Mesenchymal stem cell (in vitro differentiated cells and primary cell): ENCODE measurements at regions not wholly inside any gene's neighbourhood (a gene's known extent, or its start where the extent isn't known, plus 50 kb on each side); places are given as distances from the start of the nearest gene placed in this dataset.

Experiments
- DNase-seq: peaks from one replicate; pipeline ENCODE4 v3.0.0-alpha.2; 2013
- H2AFZ ChIP-seq: one replicate; pipeline ENCODE4 v1.6.1; 2013; ENCODE audit warnings: low read depth, mild to moderate bottlenecking, control low read depth, inconsistent platforms, low read length, moderate library complexity
- H2AK5ac ChIP-seq: 2 replicates; pipeline ENCODE4 v1.6.1; 2013; ENCODE audit warnings: low read length, moderate library complexity, mild to moderate bottlenecking, inconsistent platforms; ENCODE audit not compliant: severe bottlenecking
- H2BK120ac ChIP-seq: one replicate; pipeline ENCODE4 v1.6.1; 2013; ENCODE audit warnings: low read depth, mild to moderate bottlenecking, inconsistent platforms, low read length, moderate library complexity
- H2BK12ac ChIP-seq, 2 experiments: one replicate each; pipeline ENCODE4 v1.6.1; 2013; ENCODE audit warnings: inconsistent platforms in 2 of 2, low read length in 2 of 2, mild to moderate bottlenecking in 2 of 2, moderate library complexity in 2 of 2, control low read depth in 1 of 2
- H2BK15ac ChIP-seq: one replicate; pipeline ENCODE4 v1.6.1; 2013; ENCODE audit warnings: mild to moderate bottlenecking, low read depth, inconsistent platforms; ENCODE audit not compliant: poor library complexity, severe bottlenecking
- H2BK5ac ChIP-seq: 2 replicates; pipeline ENCODE4 v1.6.1; 2013; ENCODE audit warnings: low read depth, mild to moderate bottlenecking, low read length, control low read depth, inconsistent platforms; ENCODE audit not compliant: poor library complexity, severe bottlenecking
- H3K14ac ChIP-seq, 2 experiments: one replicate each; pipeline ENCODE4 v1.6.1; 2013; ENCODE audit warnings: inconsistent platforms in 2 of 2, low read length in 2 of 2, control low read depth in 1 of 2, mild to moderate bottlenecking in 1 of 2, moderate library complexity in 1 of 2
- H3K18ac ChIP-seq, 2 experiments: one replicate each; pipeline ENCODE4 v1.6.1; 2013; ENCODE audit warnings: inconsistent platforms in 2 of 2, low read length in 2 of 2, control low read depth in 1 of 2, low read depth in 1 of 2, mild to moderate bottlenecking in 1 of 2
- H3K23ac ChIP-seq, 2 experiments: one replicate each; pipeline ENCODE4 v1.6.1; 2013; ENCODE audit warnings: inconsistent platforms in 2 of 2, low read length in 2 of 2, mild to moderate bottlenecking in 2 of 2, moderate library complexity in 2 of 2, control low read depth in 1 of 2
- H3K27ac ChIP-seq: 2 replicates; pipeline ENCODE4 v1.5.1; 2013; ENCODE audit warnings: mild to moderate bottlenecking, moderate library complexity, low read length, control low read depth, inconsistent platforms; ENCODE audit not compliant: poor library complexity, severe bottlenecking
- H3K27me3 ChIP-seq, 2 experiments: 2 replicates each; pipeline versions ENCODE4 v1.6.1 to v1.7.0; 2013; ENCODE audit warnings: low read length in 2 of 2, mild to moderate bottlenecking in 2 of 2, moderate library complexity in 2 of 2, control low read depth in 1 of 2, inconsistent platforms in 1 of 2; ENCODE audit not compliant: control insufficient read depth in 1 of 2, insufficient read depth in 1 of 2
- H3K36me3 ChIP-seq, 2 experiments: 2 replicates each; pipeline versions ENCODE4 v1.6.1 to v1.7.0; 2013; ENCODE audit warnings: low read length in 2 of 2, control low read depth in 1 of 2, inconsistent platforms in 1 of 2, low read depth in 1 of 2, mild to moderate bottlenecking in 1 of 2; ENCODE audit not compliant: insufficient read depth in 2 of 2, control insufficient read depth in 1 of 2
- H3K4ac ChIP-seq, 2 experiments: one replicate each; pipeline ENCODE4 v1.6.1; 2013; ENCODE audit warnings: inconsistent platforms in 2 of 2, low read length in 2 of 2, mild to moderate bottlenecking in 2 of 2, moderate library complexity in 2 of 2, control low read depth in 1 of 2, low read depth in 1 of 2
- H3K4me1 ChIP-seq: 2 replicates; pipeline ENCODE4 v1.6.1; 2013; ENCODE audit warnings: low read depth, low read length, control low read depth; ENCODE audit not compliant: control insufficient read depth, insufficient read depth
- H3K4me2 ChIP-seq: 2 replicates; pipeline ENCODE4 v1.6.1; 2013; ENCODE audit warnings: low read length, mild to moderate bottlenecking, inconsistent platforms; ENCODE audit not compliant: poor library complexity, severe bottlenecking
- H3K4me3 ChIP-seq, 2 experiments: 2 replicates each; pipeline versions ENCODE4 v1.5.1 to v1.7.0; 2013; ENCODE audit warnings: low read length in 2 of 2, mild to moderate bottlenecking in 2 of 2, control low read depth in 1 of 2, low read depth in 1 of 2; ENCODE audit not compliant: insufficient read depth in 1 of 2
- H3K79me1 ChIP-seq: replicated peaks from 2 replicates; pipeline ENCODE4 v1.6.1; 2013; ENCODE audit warnings: mild to moderate bottlenecking, control low read depth, low read length, inconsistent platforms; ENCODE audit not compliant: poor library complexity, severe bottlenecking
- H3K9ac ChIP-seq: 2 replicates; pipeline ENCODE4 v1.7.0; 2013; ENCODE audit warnings: mild to moderate bottlenecking, low read length, moderate library complexity
- H3K9me3 ChIP-seq: 2 replicates; pipeline ENCODE4 v1.7.0; 2013; ENCODE audit warnings: mild to moderate bottlenecking, low read length; ENCODE audit not compliant: control insufficient read depth
- H4K8ac ChIP-seq: one replicate; pipeline ENCODE4 v1.6.1; 2013; ENCODE audit warnings: inconsistent platforms, mild to moderate bottlenecking, low read length, moderate library complexity
- H4K91ac ChIP-seq: one replicate; pipeline ENCODE4 v1.6.1; 2013; ENCODE audit warnings: mild to moderate bottlenecking, low read length, inconsistent platforms
- WGBS: methylation state at CpG from one replicate; pipeline ENCODE4 v1.1.7; 2013; ENCODE audit warnings: mixed read lengths; 5-methylcytosine and 5-hydroxymethylcytosine counted together

DNA sequence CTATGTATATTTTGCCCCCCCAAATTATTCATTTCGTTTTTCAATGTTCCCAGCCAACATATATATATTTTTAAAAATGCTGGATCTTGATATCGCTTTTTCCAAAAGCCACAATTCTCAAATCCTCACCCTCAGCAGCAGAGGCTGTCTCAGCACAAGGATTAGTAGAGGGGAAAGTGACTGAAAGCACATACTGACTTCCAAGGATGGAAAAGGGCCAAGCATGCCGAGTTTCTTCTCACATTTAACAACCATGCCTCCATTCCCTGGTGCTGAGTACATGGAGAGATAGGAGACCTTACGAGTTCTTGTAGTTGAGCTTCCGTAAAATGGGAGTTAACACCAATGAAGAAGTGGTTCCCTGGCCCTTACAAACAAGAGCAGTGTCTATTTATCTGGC, 403.4 kb upstream of the DCN start:
- WGBS = 63% methylated on average over 4 of the region's 5 CpGs
- no peaks in the 10 kb centered on the region for H3K9me3 ChIP-seq
- no peak overlapping the region for H3K14ac ChIP-seq
- no peak overlapping the region for H2BK12ac ChIP-seq
- H2BK15ac ChIP-seq = no peak overlapping the region
- no peak overlapping the region for H2BK120ac ChIP-seq
- no peaks in the 10 kb centered on the region for H3K36me3 ChIP-seq
- H4K91ac ChIP-seq = no peak overlapping the region
- no peaks in the 10 kb centered on the region for H3K27me3 ChIP-seq
- no peak overlapping the region for H2AK5ac ChIP-seq
- no peak overlapping the region for H3K4me3 ChIP-seq
- no peaks in the 10 kb centered on the region for H3K4me1 ChIP-seq
- no peak overlapping the region for H2AFZ ChIP-seq
- H3K18ac ChIP-seq = no peak overlapping the region
- no peak overlapping the region for H2BK5ac ChIP-seq
- no peaks in the 10 kb centered on the region for H3K79me1 ChIP-seq
- no peak overlapping the region for H4K8ac ChIP-seq
- no peak overlapping the region for H3K23ac ChIP-seq
- H3K27ac ChIP-seq = no peak overlapping the region
- no peak overlapping the region for H3K9ac ChIP-seq
- H3K4ac ChIP-seq = no peak overlapping the region
- DNase-seq = no peak
- no peak overlapping the region for H3K4me2 ChIP-seq

DNA sequence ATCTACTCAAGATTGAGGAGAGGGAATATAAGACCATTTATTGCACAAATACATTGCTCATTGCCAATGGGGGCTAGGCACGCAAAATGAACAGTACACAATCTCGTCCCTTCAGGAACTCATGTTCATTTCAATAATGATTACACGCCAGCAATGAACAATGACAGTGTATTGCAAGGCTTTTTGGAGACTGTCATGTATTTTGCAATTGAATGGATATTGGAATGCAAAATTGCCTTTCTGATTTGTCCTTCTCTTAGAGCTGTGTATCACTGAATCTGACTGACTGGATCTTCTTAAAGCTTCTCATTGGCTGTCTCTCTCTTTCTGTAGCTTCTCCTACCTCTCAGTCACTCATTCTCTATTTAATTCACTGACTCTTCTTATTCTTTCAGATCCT, 400.2 kb upstream of the DCN start:
- no peaks in the 10 kb centered on the region for H3K9me3 ChIP-seq
- no peak overlapping the region for H2BK12ac ChIP-seq
- no peaks in the 10 kb centered on the region for H3K4me1 ChIP-seq
- H3K4ac ChIP-seq = no peak overlapping the region
- H2AK5ac ChIP-seq = no peak overlapping the region
- H3K27me3 ChIP-seq = no peaks in the 10 kb centered on the region
- H3K18ac ChIP-seq = no peak overlapping the region
- DNase-seq = no peak
- H2AFZ ChIP-seq = no peak overlapping the region
- no peak overlapping the region for H2BK120ac ChIP-seq
- no peaks in the 10 kb centered on the region for H3K36me3 ChIP-seq
- no peak overlapping the region for H2BK5ac ChIP-seq
- WGBS = 100% methylated on average over 3 of the region's 3 CpGs
- H3K23ac ChIP-seq = no peak overlapping the region
- no peak overlapping the region for H3K27ac ChIP-seq
- no peak overlapping the region for H3K14ac ChIP-seq
- no peak overlapping the region for H3K4me2 ChIP-seq
- no peak overlapping the region for H3K9ac ChIP-seq
- no peak overlapping the region for H4K91ac ChIP-seq
- H3K4me3 ChIP-seq = no peak overlapping the region
- no peaks in the 10 kb centered on the region for H3K79me1 ChIP-seq
- H2BK15ac ChIP-seq = no peak overlapping the region
- no peak overlapping the region for H4K8ac ChIP-seq

GRCh38 chr12:91579516-91580263, 397.1 kb upstream of the DCN start:
- Histone ChIP-seq H3K79me1 (no peaks in the 10 kb centered on the region), H3K27ac (no peak overlapping the region), H2BK120ac (no peak overlapping the region), H3K23ac (no peak overlapping the region), H2BK12ac (no peak overlapping the region), H2BK5ac (no peak overlapping the region), H3K4ac (no peak overlapping the region), H2AK5ac (no peak overlapping the region), H3K9me3 (no peaks in the 10 kb centered on the region), H3K4me2 (no peak overlapping the region), H2BK15ac (no peak overlapping the region), H3K27me3 (no peaks in the 10 kb centered on the region), H4K91ac (no peak overlapping the region), H2AFZ (no peak overlapping the region), H3K4me1 (no peaks in the 10 kb centered on the region), H3K4me3 (no peak overlapping the region), H3K18ac (no peak overlapping the region), H3K36me3 (no peaks in the 10 kb centered on the region), H3K14ac (no peak overlapping the region), H4K8ac (no peak overlapping the region), H3K9ac (peak overlapping the region; percentile 2)
- DNase-seq = no peak
- no CpG with 5 or more reads among the region's 3 CpGs for WGBS

DNA sequence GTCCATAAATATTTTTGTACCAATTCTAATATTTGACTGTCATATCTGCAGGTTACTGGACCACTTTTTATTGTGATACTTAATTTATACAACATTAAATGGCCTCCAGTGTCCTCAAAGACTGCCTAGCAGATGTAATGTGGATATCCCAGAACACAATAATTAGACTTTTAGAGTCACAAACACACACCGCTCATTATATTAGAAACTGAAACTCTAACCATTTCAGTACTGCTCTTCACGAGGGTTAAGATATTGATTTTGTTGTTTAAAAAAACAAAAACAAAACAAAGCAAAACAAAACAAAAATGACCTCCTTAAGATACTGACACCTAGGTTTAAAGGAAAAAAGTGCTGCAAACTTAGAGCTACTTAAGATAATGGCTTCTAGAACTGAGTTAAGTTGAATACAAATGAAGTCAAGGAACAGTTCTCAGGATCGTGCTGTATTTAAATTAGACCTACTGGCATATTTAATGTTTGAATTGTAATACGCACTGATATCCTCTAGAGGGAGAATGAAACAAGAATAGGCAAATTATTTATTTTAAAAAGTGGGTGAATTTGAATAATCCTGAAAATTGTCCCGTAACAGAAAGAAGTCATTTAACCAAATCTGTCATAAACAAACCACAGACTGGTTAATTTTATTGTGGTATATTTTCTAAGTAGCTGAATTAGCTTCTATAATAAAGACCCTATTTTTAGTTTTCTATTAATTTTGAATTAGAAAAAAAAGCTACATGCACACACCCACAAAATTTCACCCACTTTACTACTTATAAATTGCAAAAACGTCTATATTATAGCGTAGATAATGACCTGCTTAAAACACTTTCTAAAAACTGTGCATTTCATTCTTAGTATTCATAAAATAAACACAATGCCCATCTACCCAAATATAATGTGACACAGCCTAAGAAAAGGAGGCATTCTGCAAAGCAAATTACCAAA, 395.2 kb upstream of the DCN start:
- Histone ChIP-seq H3K36me3 (no peaks in the 10 kb centered on the region), H3K18ac (no peak overlapping the region), H3K4me1 (no peaks in the 10 kb centered on the region), H4K8ac (no peak overlapping the region), H2AK5ac (no peak overlapping the region), H3K23ac (no peak overlapping the region), H3K27ac (no peak overlapping the region), H3K79me1 (no peaks in the 10 kb centered on the region), H2BK12ac (no peak overlapping the region), H3K4me3 (peak overlapping the region in 1 of 2 experiments; percentile 65), H2BK15ac (no peak overlapping the region), H3K27me3 (no peaks in the 10 kb centered on the region), H3K4me2 (no peak overlapping the region), H4K91ac (no peak overlapping the region), H2AFZ (no peak overlapping the region), H3K9me3 (no peaks in the 10 kb centered on the region), H2BK5ac (no peak overlapping the region), H3K14ac (no peak overlapping the region), H2BK120ac (no peak overlapping the region), H3K4ac (no peak overlapping the region), H3K9ac (peak overlapping the region; percentile 86)
- DNase-seq = peak; percentile 43
- WGBS = 43% methylated on average over 3 of the region's 7 CpGs
